ENCODE measurements at regions not wholly inside any gene's neighbourhood (a gene's known extent, or its start where the extent isn't known, plus 50 kb on each side); places are given as distances from the start of the nearest gene placed in this dataset.

DNA sequence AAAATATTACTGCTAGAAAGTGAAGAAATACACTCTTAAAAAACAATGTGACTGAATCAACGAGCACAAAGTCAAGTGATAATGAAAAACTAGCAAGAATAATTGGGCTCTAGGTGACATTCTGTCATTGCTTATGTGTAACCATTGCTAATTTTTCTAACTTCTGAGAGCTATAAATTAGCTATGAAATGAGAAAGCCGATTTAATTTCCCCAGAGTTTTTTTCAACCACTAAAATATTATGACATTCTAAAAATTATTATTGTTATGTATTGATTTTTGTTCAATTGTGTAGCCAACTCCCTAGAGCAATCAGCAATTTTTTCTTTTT lies 458.6 kb upstream of the ATXN8OS start:
- no peak for TF ChIP-seq REST (IDR thresholded peaks at IDR 0.05; ENCODE audit: low read depth)
- no peak for TF ChIP-seq EP300 (IDR thresholded peaks at IDR 0.05; ENCODE audit: borderline replicate concordance)
- TF ChIP-seq, protein P1, sequence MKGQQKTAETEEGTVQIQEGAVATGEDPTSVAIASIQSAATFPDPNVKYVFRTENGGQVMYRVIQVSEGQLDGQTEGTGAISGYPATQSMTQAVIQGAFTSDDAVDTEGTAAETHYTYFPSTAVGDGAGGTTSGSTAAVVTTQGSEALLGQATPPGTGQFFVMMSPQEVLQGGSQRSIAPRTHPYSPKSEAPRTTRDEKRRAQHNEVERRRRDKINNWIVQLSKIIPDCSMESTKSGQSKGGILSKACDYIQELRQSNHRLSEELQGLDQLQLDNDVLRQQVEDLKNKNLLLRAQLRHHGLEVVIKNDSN (IDR thresholded peaks at IDR 0.05) = no peak
- TF ChIP-seq EGR1 (IDR thresholded peaks at IDR 0.05) = no peak
- TF ChIP-seq CREB1 (IDR thresholded peaks at IDR 0.05; ENCODE audit: low read depth) = no peak
- no peak for TF ChIP-seq RAD21 (IDR thresholded peaks at IDR 0.05; ENCODE audit: low read depth)
- TF ChIP-seq MAX (IDR thresholded peaks at IDR 0.05) = no peak
- TF ChIP-seq YY1 (IDR thresholded peaks at IDR 0.05; ENCODE audit: low read depth) = no peak
- no peak for TF ChIP-seq TAF1 (IDR thresholded peaks at IDR 0.05; ENCODE audit: low read depth)
- no peak for TF ChIP-seq CEBPB (IDR thresholded peaks at IDR 0.05)
- no peak for TF ChIP-seq NFIC (IDR thresholded peaks at IDR 0.05)
- TF ChIP-seq FOXM1 (IDR thresholded peaks at IDR 0.05; ENCODE audit: borderline replicate concordance, low read depth) = no peak
